Thoracic aorta (tissue), 2 donors: ENCODE measurements at regions not wholly inside any gene's neighbourhood (a gene's known extent, or its start where the extent isn't known, plus 50 kb on each side); places are given as distances from the start of the nearest gene placed in this dataset.

ENCODE experiments used
- ATAC-seq: fragments of 150-250 bp; one replicate; pipeline ENCODE4 v1.8.0; 2017; ENCODE audit warnings: low read depth; ENCODE audit not compliant: insufficient number of reproducible peaks, low FRiP score
- DNase-seq: peaks from one replicate; pipeline ENCODE4 v3.0.0-alpha.2; 2020; ENCODE audit warnings: low spot score
- H3K27ac ChIP-seq, 2 donors: fragments of 200-600 bp; sonication (generic); 1 replicate in 1 of 2; 2 replicates in 1 of 2; pipeline ENCODE4 v1.5.1; 2016; ENCODE audit warnings: mild to moderate bottlenecking in 2 of 2, moderate library complexity in 2 of 2
- H3K27me3 ChIP-seq: fragments of 200-600 bp; sonication (generic); replicated peaks from 2 replicates; pipeline ENCODE4 v1.6.0; 2016; ENCODE audit warnings: mild to moderate bottlenecking; ENCODE audit not compliant: insufficient read depth
- H3K36me3 ChIP-seq: fragments of 200-600 bp; sonication (generic); one replicate; pipeline ENCODE4 v1.5.1; 2016
- H3K4me1 ChIP-seq, 2 donors: fragments of 200-600 bp; sonication (generic); 1 replicate in 1 of 2; 2 replicates in 1 of 2; pipeline versions ENCODE4 v1.5.1 to v1.6.0; 2016; ENCODE audit warnings: low read depth in 2 of 2, mild to moderate bottlenecking in 1 of 2; ENCODE audit not compliant: control insufficient read depth in 1 of 2
- H3K4me3 ChIP-seq: fragments of 200-600 bp; sonication (generic); 2 replicates; pipeline ENCODE4 v1.5.1; 2016; ENCODE audit warnings: mild to moderate bottlenecking
- H3K9me3 ChIP-seq: fragments of 200-600 bp; sonication (generic); 2 replicates; pipeline ENCODE4 v1.5.1; 2016
- TF ChIP-seq, protein P1 (sequence below): fragments of 200-600 bp; sonication (generic); IDR thresholded peaks from one replicate; pipeline ENCODE4 v1.5.1; 2019; ENCODE audit warnings: antibody characterized with exemption

GRCh38 chr9:31334837-31335528 lies 1049.5 kb upstream of the ACO1 start:
- ATAC-seq (no peak), DNase-seq (no peak)
- H3K36me3 ChIP-seq: no peaks in the 10 kb centered on the region
- TF ChIP-seq, protein P1, sequence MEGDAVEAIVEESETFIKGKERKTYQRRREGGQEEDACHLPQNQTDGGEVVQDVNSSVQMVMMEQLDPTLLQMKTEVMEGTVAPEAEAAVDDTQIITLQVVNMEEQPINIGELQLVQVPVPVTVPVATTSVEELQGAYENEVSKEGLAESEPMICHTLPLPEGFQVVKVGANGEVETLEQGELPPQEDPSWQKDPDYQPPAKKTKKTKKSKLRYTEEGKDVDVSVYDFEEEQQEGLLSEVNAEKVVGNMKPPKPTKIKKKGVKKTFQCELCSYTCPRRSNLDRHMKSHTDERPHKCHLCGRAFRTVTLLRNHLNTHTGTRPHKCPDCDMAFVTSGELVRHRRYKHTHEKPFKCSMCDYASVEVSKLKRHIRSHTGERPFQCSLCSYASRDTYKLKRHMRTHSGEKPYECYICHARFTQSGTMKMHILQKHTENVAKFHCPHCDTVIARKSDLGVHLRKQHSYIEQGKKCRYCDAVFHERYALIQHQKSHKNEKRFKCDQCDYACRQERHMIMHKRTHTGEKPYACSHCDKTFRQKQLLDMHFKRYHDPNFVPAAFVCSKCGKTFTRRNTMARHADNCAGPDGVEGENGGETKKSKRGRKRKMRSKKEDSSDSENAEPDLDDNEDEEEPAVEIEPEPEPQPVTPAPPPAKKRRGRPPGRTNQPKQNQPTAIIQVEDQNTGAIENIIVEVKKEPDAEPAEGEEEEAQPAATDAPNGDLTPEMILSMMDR: no peak
- H3K4me1 ChIP-seq: no peaks in the 10 kb centered on the region
- no peaks in the 10 kb centered on the region for H3K9me3 ChIP-seq
- no peaks in the 10 kb centered on the region for H3K27me3 ChIP-seq
- no peak overlapping the region for H3K27ac ChIP-seq
- H3K4me3 ChIP-seq: no peak overlapping the region

DNA sequence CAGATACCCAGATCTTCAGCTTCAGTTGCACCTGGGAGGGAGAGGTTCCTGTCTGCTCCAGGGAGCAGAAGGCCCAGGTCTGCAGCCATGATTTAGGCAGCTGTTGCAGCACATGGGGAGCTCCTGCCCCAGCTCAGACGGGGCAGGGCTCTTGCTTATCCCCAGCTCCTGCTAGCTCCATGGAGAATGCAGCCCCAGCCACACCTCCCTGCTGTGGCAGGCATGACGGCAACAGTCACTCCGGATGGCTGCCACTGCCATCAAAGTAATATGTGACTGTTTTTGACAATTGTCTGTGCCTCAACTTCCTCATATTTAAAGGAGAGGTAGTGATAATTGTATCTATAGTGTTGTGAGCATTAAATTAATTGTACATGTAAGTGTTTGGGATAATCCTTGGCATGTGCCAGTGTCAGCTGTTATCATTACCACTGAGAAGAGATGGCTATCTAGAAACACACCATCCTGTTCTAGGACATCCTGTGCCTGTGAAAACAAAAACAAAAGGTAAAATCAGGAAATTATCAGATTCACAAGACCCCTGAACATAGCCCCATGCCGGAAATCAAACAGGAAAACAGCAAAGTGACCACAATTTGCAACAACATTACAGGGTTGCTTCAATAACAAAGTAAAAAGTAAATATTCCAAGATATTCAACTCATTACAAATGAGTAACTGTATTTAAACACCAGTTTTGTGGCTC lies 1048.8 kb upstream of the ACO1 start:
- no peaks in the 10 kb centered on the region for H3K36me3 ChIP-seq
- ATAC-seq: no peak

DNA sequence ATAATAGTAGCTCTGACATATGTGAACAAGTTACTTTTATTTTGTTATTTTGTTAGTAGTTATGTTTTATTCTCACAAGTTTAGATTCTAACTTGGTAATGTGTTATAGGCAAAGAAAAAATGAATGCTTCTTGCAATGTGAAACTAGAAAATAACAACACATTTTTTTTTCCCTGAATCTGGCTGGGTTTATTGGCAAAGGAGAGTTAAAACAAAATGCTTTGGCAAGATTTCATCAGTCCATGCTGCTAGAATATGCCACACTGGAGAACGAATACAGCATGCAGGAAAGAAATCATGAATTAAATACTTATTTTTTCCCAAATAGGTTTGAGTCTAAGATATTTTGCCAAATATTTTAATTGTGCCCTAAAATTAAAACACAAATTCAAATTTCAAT lies 1048.1 kb upstream of the ACO1 start:
- no peak for ATAC-seq
- no peaks in the 10 kb centered on the region for H3K27me3 ChIP-seq
- no peak overlapping the region for H3K27ac ChIP-seq

More for the DNA sequence above, 1048.8 kb upstream of the ACO1 start:
- no peak for DNase-seq
- TF ChIP-seq, protein P1: no peak
- Histone ChIP-seq H3K4me3 (no peak overlapping the region), H3K27me3 (no peaks in the 10 kb centered on the region), H3K4me1 (no peaks in the 10 kb centered on the region), H3K27ac (no peak overlapping the region), H3K9me3 (no peaks in the 10 kb centered on the region)

DNA sequence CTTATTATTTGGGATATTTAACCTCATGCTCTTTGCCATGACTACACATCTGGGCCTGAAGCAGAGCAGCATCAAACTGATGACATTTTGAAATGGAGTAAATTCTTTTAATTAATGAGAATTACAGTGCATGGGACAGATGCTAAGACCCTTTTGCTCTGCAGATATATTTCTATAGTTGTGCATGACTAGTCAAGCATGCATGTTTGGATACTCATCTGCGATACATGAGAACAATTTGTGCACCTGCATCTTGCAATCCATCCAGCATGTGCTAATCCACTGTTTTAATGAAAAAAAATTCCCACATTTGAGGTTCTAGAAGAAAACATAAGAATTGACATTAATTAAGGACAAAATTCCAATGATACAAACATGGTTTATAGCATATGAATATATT lies 1047.6 kb upstream of the ACO1 start:
- Histone ChIP-seq H3K27ac (no peak overlapping the region), H3K4me1 (no peaks in the 10 kb centered on the region), H3K27me3 (no peaks in the 10 kb centered on the region), H3K4me3 (no peak overlapping the region), H3K36me3 (no peaks in the 10 kb centered on the region), H3K9me3 (no peaks in the 10 kb centered on the region)
- DNase-seq: no peak
- TF ChIP-seq, protein P1: no peak
- no peak for ATAC-seq

More for the DNA sequence above, 1048.1 kb upstream of the ACO1 start:
- H3K36me3 ChIP-seq: no peaks in the 10 kb centered on the region
- H3K9me3 ChIP-seq: no peaks in the 10 kb centered on the region
- TF ChIP-seq, protein P1: no peak
- DNase-seq: no peak
- no peaks in the 10 kb centered on the region for H3K4me1 ChIP-seq
- H3K4me3 ChIP-seq: no peak overlapping the region

- ATAC-seq (no peak), DNase-seq (no peak)
- Histone ChIP-seq H3K4me1 (no peaks in the 10 kb centered on the region), H3K36me3 (no peaks in the 10 kb centered on the region), H3K27ac (no peak overlapping the region), H3K4me3 (no peak overlapping the region), H3K9me3 (no peaks in the 10 kb centered on the region), H3K27me3 (no peaks in the 10 kb centered on the region)
- TF ChIP-seq, protein P1: no peak
Measured at GRCh38 chr9:31347082-31347617, 1037.3 kb upstream of the ACO1 start.
